Tibial artery (tissue), 4 donors: ENCODE measurements at regions not wholly inside any gene's neighbourhood (a gene's known extent, or its start where the extent isn't known, plus 50 kb on each side); places are given as distances from the start of the nearest gene placed in this dataset.

ENCODE experiments used
- DNase-seq, 2 donors: peaks; one replicate each; pipeline ENCODE4 v3.0.0-alpha.2; 2019
- H3K27ac ChIP-seq, 2 donors: fragments of 200-600 bp; sonication (generic) in 1 of 2; 1 replicate in 1 of 2; 2 replicates in 1 of 2; pipeline ENCODE4 v1.5.1; 2018 to 2019; ENCODE audit warnings: mild to moderate bottlenecking in 1 of 2
- H3K27me3 ChIP-seq, 2 donors: fragments of 200-600 bp; sonication (generic) in 1 of 2; one replicate each; pipeline versions ENCODE4 v1.5.1 to v1.6.0; 2016 to 2019
- H3K36me3 ChIP-seq, 3 donors: fragments of 200-600 bp; sonication (generic) in 2 of 3; one replicate each; pipeline ENCODE4 v1.5.1; 2016 to 2019; ENCODE audit warnings: mild to moderate bottlenecking in 2 of 3
- H3K4me1 ChIP-seq, 4 donors: fragments of 200-600 bp; sonication (generic) in 2 of 4; 1 replicate in 3 of 4; 2 replicates in 1 of 4; pipeline ENCODE4 v1.5.1; 2016 to 2019
- H3K4me3 ChIP-seq, 2 donors: fragments of 200-600 bp; sonication (generic) in 1 of 2; 1 replicate in 1 of 2; 2 replicates in 1 of 2; pipeline ENCODE4 v1.5.1; 2018 to 2019; ENCODE audit warnings: mild to moderate bottlenecking in 2 of 2
- H3K9me3 ChIP-seq, 3 donors: fragments of 200-600 bp; sonication (generic) in 1 of 3; one replicate each; pipeline ENCODE4 v1.5.1; 2016 to 2019
- CTCF ChIP-seq, 2 experiments: fragments of 200-600 bp in 1 of 2; fragments of 450-650 bp in 1 of 2; IDR thresholded peaks; one replicate each; pipeline ENCODE4 v1.5.1; 2017 to 2019; ENCODE audit warnings: antibody characterized with exemption in 2 of 2, mild to moderate bottlenecking in 1 of 2, moderate library complexity in 1 of 2
- intact Hi-C: fragments of 100-400 bp; cut with DNase I; formaldehyde crosslinking; loops from one replicate; pipeline ENCODE4 v1.15.0; 2023; ENCODE audit warnings: low total_unique reads

- Histone ChIP-seq H3K9me3 (peaks cover 0 to 7% (median 0%) of the 10 kb centered on the region in 3 donors), H3K4me1 (no peaks in the 10 kb centered on the region), H3K4me3 (no peak overlapping the region), H3K36me3 (no peaks in the 10 kb centered on the region), H3K27me3 (no peaks in the 10 kb centered on the region), H3K27ac (no peak overlapping the region)
- TF ChIP-seq CTCF (IDR thresholded peaks at IDR 0.05): no peak
- DNase-seq: no peak
- intact Hi-C loops: no loop called here
Measured at GRCh38 chr2:2806711-2807110, 475.6 kb upstream of the MYT1L start.

- Histone ChIP-seq H3K4me3 (no peak overlapping the region), H3K36me3 (no peaks in the 10 kb centered on the region), H3K27ac (no peak overlapping the region), H3K9me3 (peaks cover 0 to 7% (median 0%) of the 10 kb centered on the region in 3 donors), H3K27me3 (no peaks in the 10 kb centered on the region), H3K4me1 (no peaks in the 10 kb centered on the region)
- TF ChIP-seq CTCF (IDR thresholded peaks at IDR 0.05): no peak
- intact Hi-C loops: no loop called here
- no peak for DNase-seq
Measured at GRCh38 chr2:2805263-2805662, 474.2 kb upstream of the MYT1L start.

- intact Hi-C loops: no loop called here
- TF ChIP-seq CTCF (IDR thresholded peaks at IDR 0.05): no peak
- Histone ChIP-seq H3K27me3 (no peaks in the 10 kb centered on the region), H3K36me3 (no peaks in the 10 kb centered on the region), H3K27ac (no peak overlapping the region), H3K4me3 (no peak overlapping the region), H3K4me1 (no peaks in the 10 kb centered on the region), H3K9me3 (peaks cover 0 to 7% (median 0%) of the 10 kb centered on the region in 3 donors)
- no peak for DNase-seq
Measured at GRCh38 chr2:2804528-2804927, 473.5 kb upstream of the MYT1L start.

GRCh38 chr2:2801458-2801857, 470.4 kb upstream of the MYT1L start:
- H3K36me3 ChIP-seq: no peaks in the 10 kb centered on the region
- intact Hi-C loops: no loop called here
- peaks cover 0 to 7% (median 0%) of the 10 kb centered on the region in 3 donors for H3K9me3 ChIP-seq
- DNase-seq: no peak
- no peak overlapping the region for H3K4me3 ChIP-seq
- no peaks in the 10 kb centered on the region for H3K4me1 ChIP-seq
- TF ChIP-seq CTCF (IDR thresholded peaks at IDR 0.05): no peak
- no peak overlapping the region for H3K27ac ChIP-seq
- no peaks in the 10 kb centered on the region for H3K27me3 ChIP-seq

GRCh38 chr2:2800697-2801096, 469.6 kb upstream of the MYT1L start:
- no peak for TF ChIP-seq CTCF (IDR thresholded peaks at IDR 0.05)
- no peaks in the 10 kb centered on the region for H3K36me3 ChIP-seq
- intact Hi-C loops: no loop called here
- peaks cover 0 to 7% (median 0%) of the 10 kb centered on the region in 3 donors for H3K9me3 ChIP-seq
- DNase-seq: no peak
- no peak overlapping the region for H3K4me3 ChIP-seq
- H3K4me1 ChIP-seq: no peaks in the 10 kb centered on the region
- H3K27ac ChIP-seq: no peak overlapping the region
- no peaks in the 10 kb centered on the region for H3K27me3 ChIP-seq

GRCh38 chr2:2800001-2800400, 468.9 kb upstream of the MYT1L start:
- TF ChIP-seq CTCF (IDR thresholded peaks at IDR 0.05): no peak
- intact Hi-C loops: no loop called here
- no peak for DNase-seq
- H3K36me3 ChIP-seq: no peaks in the 10 kb centered on the region
- no peaks in the 10 kb centered on the region for H3K27me3 ChIP-seq
- H3K4me3 ChIP-seq: no peak overlapping the region
- peaks cover 0 to 7% (median 0%) of the 10 kb centered on the region in 3 donors for H3K9me3 ChIP-seq
- H3K27ac ChIP-seq: no peak overlapping the region
- no peaks in the 10 kb centered on the region for H3K4me1 ChIP-seq
